ENCODE measurements at regions not wholly inside any gene's neighbourhood (a gene's known extent, or its start where the extent isn't known, plus 50 kb on each side); places are given as distances from the start of the nearest gene placed in this dataset.

DNA sequence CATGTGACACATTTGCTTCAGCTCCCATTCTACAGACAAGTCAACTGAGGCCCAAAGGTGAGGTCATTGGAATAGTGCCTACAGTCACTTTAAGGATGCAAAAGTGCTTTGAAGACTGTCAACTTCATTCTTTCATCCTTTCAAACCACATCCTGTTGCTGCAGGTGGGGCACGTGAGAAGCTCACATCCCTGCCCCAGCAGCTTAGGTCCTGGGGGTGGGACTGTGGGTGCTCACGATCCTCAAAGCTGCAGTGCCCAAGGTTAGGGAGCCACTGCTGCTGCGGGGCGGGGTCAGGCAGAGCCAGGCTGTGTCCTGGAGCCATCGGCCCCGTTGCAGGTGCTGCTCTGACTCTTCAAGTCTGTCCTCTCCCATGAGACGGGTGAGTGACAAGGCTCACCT is 57.9 kb upstream of the IER5L start:
- peaks cover 0 to 8% (median 4%) of the 10 kb centered on the region in 4 donors for H3K4me1 ChIP-seq
- H3K27me3 ChIP-seq, result no peaks in the 10 kb centered on the region
- no peak overlapping the region for H3K4me3 ChIP-seq
- intact Hi-C loops (cut with DNase I; ENCODE audit: low total_unique reads), result no loop called here
- TF ChIP-seq, protein P1, sequence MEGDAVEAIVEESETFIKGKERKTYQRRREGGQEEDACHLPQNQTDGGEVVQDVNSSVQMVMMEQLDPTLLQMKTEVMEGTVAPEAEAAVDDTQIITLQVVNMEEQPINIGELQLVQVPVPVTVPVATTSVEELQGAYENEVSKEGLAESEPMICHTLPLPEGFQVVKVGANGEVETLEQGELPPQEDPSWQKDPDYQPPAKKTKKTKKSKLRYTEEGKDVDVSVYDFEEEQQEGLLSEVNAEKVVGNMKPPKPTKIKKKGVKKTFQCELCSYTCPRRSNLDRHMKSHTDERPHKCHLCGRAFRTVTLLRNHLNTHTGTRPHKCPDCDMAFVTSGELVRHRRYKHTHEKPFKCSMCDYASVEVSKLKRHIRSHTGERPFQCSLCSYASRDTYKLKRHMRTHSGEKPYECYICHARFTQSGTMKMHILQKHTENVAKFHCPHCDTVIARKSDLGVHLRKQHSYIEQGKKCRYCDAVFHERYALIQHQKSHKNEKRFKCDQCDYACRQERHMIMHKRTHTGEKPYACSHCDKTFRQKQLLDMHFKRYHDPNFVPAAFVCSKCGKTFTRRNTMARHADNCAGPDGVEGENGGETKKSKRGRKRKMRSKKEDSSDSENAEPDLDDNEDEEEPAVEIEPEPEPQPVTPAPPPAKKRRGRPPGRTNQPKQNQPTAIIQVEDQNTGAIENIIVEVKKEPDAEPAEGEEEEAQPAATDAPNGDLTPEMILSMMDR (IDR thresholded peaks at IDR 0.05), result no peak
- no peaks in the 10 kb centered on the region for H3K36me3 ChIP-seq
- no peak for DNase-seq
- no peaks in the 10 kb centered on the region for H3K9me3 ChIP-seq
- H3K27ac ChIP-seq, result no peak overlapping the region

DNA sequence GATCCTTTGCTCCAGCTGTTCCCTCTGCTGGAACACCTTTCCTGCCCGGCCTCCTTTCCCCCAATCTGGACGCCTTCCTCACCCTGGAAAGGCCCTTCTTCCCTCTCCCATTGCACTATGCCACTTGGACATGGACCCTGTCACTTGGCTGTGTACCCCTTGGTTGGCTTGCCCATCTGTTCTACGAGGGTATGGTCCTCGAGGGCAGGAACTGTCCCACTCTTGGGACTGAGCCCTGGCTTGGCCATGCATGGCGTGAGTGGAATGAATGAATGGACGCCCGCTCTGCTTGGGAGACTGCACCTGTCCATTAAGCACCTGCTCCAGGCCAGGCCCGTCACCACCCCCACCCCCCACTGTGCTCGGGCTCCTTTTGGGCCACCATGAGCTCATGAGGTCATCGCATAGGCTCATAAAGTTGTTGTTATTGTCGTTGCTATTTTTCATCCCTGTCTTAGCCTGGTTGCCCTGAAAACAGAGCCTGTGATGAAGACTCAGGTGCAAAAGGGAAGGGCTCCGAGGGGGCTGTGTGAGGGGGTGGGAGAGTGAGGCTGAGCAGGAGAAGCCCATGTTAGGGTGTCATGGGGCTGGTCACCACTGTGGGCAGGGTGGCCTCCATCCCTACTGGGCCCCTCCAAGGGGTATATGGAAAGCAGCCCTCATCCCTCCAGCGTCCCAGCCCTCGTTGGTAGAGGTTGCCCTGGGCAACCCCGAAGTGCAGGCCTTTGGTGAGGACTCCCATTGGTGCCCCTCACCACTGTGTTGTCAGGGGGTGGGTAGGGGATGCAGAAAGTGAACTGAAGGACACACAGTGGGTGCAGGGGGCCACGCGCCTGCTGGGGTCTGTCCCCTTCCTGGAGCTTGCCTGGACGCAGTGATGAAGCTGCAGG is 57.2 kb upstream of the IER5L start:
- Histone ChIP-seq H3K4me3 (no peak overlapping the region), H3K36me3 (no peaks in the 10 kb centered on the region), H3K9me3 (no peaks in the 10 kb centered on the region), H3K27ac (no peak overlapping the region), H3K27me3 (no peaks in the 10 kb centered on the region), H3K4me1 (peaks cover 0 to 8% (median 4%) of the 10 kb centered on the region in 4 donors)
- no peak for DNase-seq
- intact Hi-C loops (cut with DNase I; ENCODE audit: low total_unique reads), result no loop called here
- TF ChIP-seq, protein P1 (IDR thresholded peaks at IDR 0.05), result no peak

DNA sequence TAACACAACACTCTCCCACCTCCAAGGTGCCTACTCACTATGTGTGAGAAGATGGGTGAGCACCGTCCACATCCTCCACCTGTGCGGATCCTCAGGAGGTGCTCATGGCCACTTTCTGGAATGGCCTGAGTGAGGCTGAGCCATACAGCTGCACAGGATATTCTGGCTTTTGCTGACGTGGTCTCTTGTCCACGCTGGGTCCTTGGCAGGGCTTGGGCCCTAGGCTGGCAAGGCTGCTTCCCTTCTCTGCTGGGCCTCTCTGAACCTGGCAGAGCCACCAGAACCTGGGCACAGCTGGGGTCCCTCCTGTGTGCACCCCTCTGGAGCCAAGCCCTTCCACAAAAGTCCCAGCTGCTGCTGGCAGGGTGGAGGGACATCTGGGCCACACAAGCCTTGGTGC is 56.4 kb upstream of the IER5L start:
- Histone ChIP-seq H3K27me3 (no peaks in the 10 kb centered on the region), H3K4me3 (no peak overlapping the region), H3K4me1 (peaks cover 0 to 8% (median 4%) of the 10 kb centered on the region in 4 donors), H3K36me3 (no peaks in the 10 kb centered on the region), H3K27ac (no peak overlapping the region), H3K9me3 (no peaks in the 10 kb centered on the region)
- intact Hi-C loops (cut with DNase I; ENCODE audit: low total_unique reads), result no loop called here
- TF ChIP-seq, protein P1 (IDR thresholded peaks at IDR 0.05), result no peak
- DNase-seq, result no peak

DNA sequence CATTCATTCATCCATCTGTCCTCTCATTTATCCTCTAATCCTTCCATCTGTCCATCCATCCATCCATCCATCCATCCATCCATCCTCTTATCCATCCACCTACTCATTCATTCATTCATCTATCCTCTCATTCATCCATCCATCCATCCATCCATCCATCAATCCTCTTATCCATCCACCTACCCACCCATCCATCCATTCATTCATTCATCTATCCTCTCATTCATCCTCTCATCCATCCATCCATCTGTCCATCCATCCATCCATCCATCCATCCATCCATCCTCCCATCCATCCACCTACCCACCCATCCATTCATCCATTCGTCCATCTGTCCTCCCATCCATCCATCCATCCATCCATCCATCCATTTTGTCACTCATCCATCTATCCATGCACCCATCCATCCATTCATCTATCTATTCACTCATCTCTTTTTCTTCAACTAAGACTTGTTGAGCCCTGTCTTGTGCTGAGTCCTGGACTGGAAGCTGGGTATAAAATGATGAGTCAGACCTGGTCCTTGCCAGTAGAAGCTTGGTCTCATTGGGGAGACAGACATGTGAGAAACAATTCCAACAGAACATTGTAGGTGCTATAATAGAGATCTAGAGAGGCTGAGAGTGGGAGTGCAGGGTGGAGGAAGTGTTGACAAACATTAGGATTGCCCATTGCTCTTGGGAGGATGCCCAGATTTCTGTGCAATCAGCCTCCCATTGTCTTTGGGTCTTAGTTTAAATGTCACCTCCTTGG is 55.0 kb upstream of the IER5L start:
- Histone ChIP-seq H3K27ac (no peak overlapping the region), H3K36me3 (no peaks in the 10 kb centered on the region), H3K4me1 (peaks cover 0 to 8% (median 4%) of the 10 kb centered on the region in 4 donors), H3K27me3 (no peaks in the 10 kb centered on the region), H3K4me3 (no peak overlapping the region), H3K9me3 (no peaks in the 10 kb centered on the region)
- intact Hi-C loops (cut with DNase I; ENCODE audit: low total_unique reads), result no loop called here
- no peak for DNase-seq
- TF ChIP-seq, protein P1 (IDR thresholded peaks at IDR 0.05), result no peak

DNA sequence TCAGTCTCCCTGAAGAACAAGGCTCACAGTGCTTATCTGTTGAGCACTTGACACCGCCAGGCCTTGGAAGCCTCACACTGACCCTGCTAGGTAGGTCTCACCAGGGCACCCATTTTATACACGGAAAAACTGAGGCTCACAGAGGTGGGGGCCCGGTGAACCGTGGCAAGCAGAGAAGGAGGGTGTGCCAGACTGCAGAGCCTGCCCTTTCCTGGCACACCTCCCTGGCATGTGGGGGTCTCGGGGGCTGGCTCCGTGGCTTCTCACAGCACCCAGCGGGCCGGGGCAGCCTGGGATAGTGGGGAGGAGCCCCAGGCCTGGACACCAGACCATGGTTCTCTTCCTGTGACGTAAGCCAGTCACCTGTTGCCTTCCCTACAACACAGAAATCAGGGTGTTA is 53.7 kb upstream of the IER5L start:
- Histone ChIP-seq H3K4me1 (peaks cover 0 to under 1% (median under 1%) of the 10 kb centered on the region in 4 donors), H3K4me3 (no peak overlapping the region), H3K27ac (no peak overlapping the region), H3K36me3 (no peaks in the 10 kb centered on the region), H3K27me3 (no peaks in the 10 kb centered on the region), H3K9me3 (no peaks in the 10 kb centered on the region)
- DNase-seq, result no peak
- intact Hi-C loops (cut with DNase I; ENCODE audit: low total_unique reads), result no loop called here
- TF ChIP-seq, protein P1 (IDR thresholded peaks at IDR 0.05), result no peak

Data from tibial artery (tissue), 4 donors.